ENCODE measurements at regions not wholly inside any gene's neighbourhood (a gene's known extent, or its start where the extent isn't known, plus 50 kb on each side); places are given as distances from the start of the nearest gene placed in this dataset.

DNA sequence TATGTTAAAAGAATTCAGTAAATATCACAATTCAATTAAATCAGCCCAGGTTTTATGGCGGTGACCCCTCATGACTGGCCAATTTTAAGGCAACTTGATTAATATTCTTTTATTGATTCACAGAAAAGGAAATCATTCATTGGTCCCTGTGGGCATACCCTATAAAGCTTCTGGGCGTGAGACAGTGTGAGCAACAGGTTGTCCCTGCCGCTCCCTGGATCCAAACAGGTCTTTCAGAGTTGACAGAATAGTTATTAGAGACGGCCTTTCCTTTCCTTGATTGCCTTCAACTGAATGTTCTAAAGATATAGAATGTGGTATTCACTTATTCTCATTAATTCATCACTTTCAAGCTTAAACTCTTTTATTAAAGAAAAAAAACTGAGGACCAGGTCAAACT is 433.9 kb downstream of the KCNJ2 start:
- H3K9me3 ChIP-seq (ENCODE audit: insufficient read depth in 2 of 2, low read depth in 1 of 2, low read length in 1 of 2), result no peaks in the 10 kb centered on the region
- DNase-seq (ENCODE audit: low read depth in 1 of 2, low spot score in 2 of 2), result no peak
- TF ChIP-seq TBP (IDR thresholded peaks at IDR 0.05; ENCODE audit: low read depth, low read length) (no peak), KDM4A (IDR thresholded peaks at IDR 0.05; ENCODE audit: low read depth, low read length, severe bottlenecking) (no peak), ASH2L (IDR thresholded peaks at IDR 0.05; ENCODE audit: low read length) (no peak), SRF (IDR thresholded peaks at IDR 0.05; ENCODE audit: low read depth, low read length) (no peak), TEAD4 (IDR thresholded peaks at IDR 0.05; ENCODE audit: low read depth, low read length) (no peak), CEBPB (IDR thresholded peaks at IDR 0.05; ENCODE audit: low read depth, low read length) (no peak)
- no peak for FAIRE-seq
- CTCF ChIA-PET (ENCODE audit: partially characterized antibody), result no interaction called here
- no peak overlapping the region for H3K14ac ChIP-seq (ENCODE audit: insufficient read length)
- no peak overlapping the region for H3K56ac ChIP-seq (replicated peaks; ENCODE audit: insufficient read length, low read depth, low read length)
- no peaks in the 10 kb centered on the region for H3K79me1 ChIP-seq (ENCODE audit: low read depth, low read length)
- no peak overlapping the region for H3K4me3 ChIP-seq (ENCODE audit: extremely low read depth in 1 of 4, insufficient read depth in 2 of 4, low read depth in 3 of 4, low read length in 4 of 4)
- no peak overlapping the region for H3K4me2 ChIP-seq (ENCODE audit: insufficient read depth in 1 of 2, low read depth in 2 of 2, low read length in 2 of 2)
- H2AFZ ChIP-seq (ENCODE audit: low read length), result no peak overlapping the region
- H4K91ac ChIP-seq (replicated peaks; ENCODE audit: insufficient read length, low read length), result no peak overlapping the region
- H3K4ac ChIP-seq (replicated peaks; ENCODE audit: insufficient read length, low read depth, low read length), result no peak overlapping the region
- H3K27ac ChIP-seq (ENCODE audit: low read depth, low read length), result no peak overlapping the region
- H4K8ac ChIP-seq (ENCODE audit: extremely low read depth, insufficient read depth, low read length), result no peak overlapping the region
- no peak overlapping the region for H2BK5ac ChIP-seq (ENCODE audit: low read depth, low read length)
- H3K23ac ChIP-seq (ENCODE audit: insufficient read length), result no peak overlapping the region
- H2BK15ac ChIP-seq (ENCODE audit: low read length), result no peak overlapping the region
- H4K5ac ChIP-seq (ENCODE audit: insufficient read length, low read depth, low read length), result no peak overlapping the region
- POLR2A ChIA-PET (ENCODE audit: partially characterized antibody), result no interaction called here
- H3K79me2 ChIP-seq (ENCODE audit: control insufficient read depth in 1 of 2, insufficient read depth in 2 of 2, low read length in 2 of 2), result no peaks in the 10 kb centered on the region
- H3K27me3 ChIP-seq (replicated peaks in 1 of 4; ENCODE audit: control insufficient read depth in 3 of 4, extremely low read depth in 1 of 4, insufficient read depth in 3 of 4, low read length in 3 of 4), result peaks cover 0 to 2% (median 0%) of the 10 kb centered on the region in 4 experiments; a peak in 1 of 7 replicates
- H3K23me2 ChIP-seq (ENCODE audit: low read depth, low read length), result no peaks in the 10 kb centered on the region
- WGBS, 2 experiments (ENCODE audit: extremely low coverage in 1 of 2, insufficient coverage in 1 of 2, insufficient read length in 1 of 2, insufficient replicate concordance in 2 of 2, low coverage in 1 of 2, low lambda C conversion rate in 2 of 2, missing lambda C conversion rate in 1 of 2), result 83% methylated on average over 4 of the region's 4 CpGs; no CpG with 5 or more reads in 1 of the 2 experiments
- H2BK20ac ChIP-seq (ENCODE audit: low read length), result no peak overlapping the region
- no peak overlapping the region for H2BK12ac ChIP-seq (ENCODE audit: low read depth, low read length)
- no peak overlapping the region for H3K18ac ChIP-seq (ENCODE audit: extremely low read depth, low read length)
- peaks cover 0 to 3% (median 0%) of the 10 kb centered on the region in 4 experiments; a peak in 1 of 7 replicates for H3K4me1 ChIP-seq (replicated peaks in 1 of 4; ENCODE audit: control insufficient read depth in 3 of 4, insufficient read depth in 4 of 4, low read length in 3 of 4)
- H3K36me3 ChIP-seq (ENCODE audit: control insufficient read depth in 2 of 4, insufficient read depth in 4 of 4, low read length in 3 of 4), result no peaks in the 10 kb centered on the region
- H4K20me1 ChIP-seq (replicated peaks in 1 of 2; ENCODE audit: control insufficient read depth in 1 of 2, insufficient read depth in 2 of 2, low read length in 2 of 2), result no peaks in the 10 kb centered on the region
- no peak overlapping the region for H3K9ac ChIP-seq (replicated peaks in 1 of 4; ENCODE audit: extremely low read depth in 1 of 4, low read depth in 3 of 4, low read length in 3 of 4)
- no peak overlapping the region for H2BK120ac ChIP-seq (replicated peaks; ENCODE audit: low read depth, low read length)
- no peak overlapping the region for H2AK5ac ChIP-seq (ENCODE audit: low read depth, low read length)
